HG03196 (cell line): ENCODE measurements at regions not wholly inside any gene's neighbourhood (a gene's known extent, or its start where the extent isn't known, plus 50 kb on each side); places are given as distances from the start of the nearest gene placed in this dataset.

Experiments
- ATAC-seq: cut with Tn5 transposase; IDR thresholded peaks from one replicate; pipeline ENCODE4 v1.9.1; 2021; ENCODE audit not compliant: unreplicated experiment

DNA sequence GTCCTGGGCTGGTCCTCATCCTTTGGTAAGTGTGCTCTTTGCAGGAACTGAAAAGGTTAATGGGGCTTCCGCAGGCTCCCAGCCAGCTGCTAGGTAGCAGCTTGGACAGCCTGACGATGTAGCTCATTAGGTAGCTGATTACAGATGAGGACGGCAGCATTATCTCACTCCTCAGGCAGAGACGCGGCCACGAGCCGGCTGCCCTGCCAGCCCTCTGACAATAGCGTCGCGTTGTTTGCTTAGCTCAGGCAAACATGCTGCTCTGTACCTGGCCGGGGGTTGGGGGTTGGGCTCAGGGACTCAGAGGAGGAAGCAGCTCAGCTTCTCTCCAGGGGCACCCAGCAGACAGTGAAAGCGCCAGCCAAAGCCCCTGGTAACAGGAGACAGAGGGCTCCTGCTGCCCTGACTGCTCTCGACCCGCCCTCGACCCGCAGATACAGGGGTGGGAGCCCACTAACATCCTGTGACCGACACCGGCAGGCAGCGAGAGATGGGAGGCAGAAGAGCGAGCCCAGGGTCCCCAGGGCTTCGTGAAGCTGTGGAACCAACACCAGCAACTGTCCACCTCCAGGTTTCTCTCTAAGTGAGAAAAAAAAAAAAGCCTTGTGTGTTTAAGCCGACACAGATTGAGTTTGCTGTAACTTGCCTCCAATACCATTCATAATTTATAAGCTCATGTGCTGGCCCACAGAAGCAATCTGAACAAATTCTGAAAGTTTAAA is 53.4 kb upstream of the DLK1 start:
- ATAC-seq = no peak

DNA sequence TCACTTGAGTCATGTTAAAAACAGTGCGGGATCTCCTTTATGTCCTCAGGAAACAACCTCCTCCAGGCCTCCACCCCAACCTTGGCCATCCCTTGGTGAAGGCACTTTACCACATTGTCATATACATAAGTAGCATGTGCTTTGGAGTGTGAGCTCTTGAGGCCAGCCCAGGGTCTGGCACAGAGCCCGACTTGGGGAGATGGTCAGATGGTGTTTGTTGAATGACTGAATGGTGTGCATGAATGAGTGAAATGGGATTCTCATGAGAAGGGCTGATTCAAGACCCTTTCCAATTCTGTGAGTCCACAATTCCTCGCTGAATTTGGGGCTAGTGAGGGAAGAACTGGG is 52.9 kb upstream of the DLK1 start:
- no peak for ATAC-seq

DNA sequence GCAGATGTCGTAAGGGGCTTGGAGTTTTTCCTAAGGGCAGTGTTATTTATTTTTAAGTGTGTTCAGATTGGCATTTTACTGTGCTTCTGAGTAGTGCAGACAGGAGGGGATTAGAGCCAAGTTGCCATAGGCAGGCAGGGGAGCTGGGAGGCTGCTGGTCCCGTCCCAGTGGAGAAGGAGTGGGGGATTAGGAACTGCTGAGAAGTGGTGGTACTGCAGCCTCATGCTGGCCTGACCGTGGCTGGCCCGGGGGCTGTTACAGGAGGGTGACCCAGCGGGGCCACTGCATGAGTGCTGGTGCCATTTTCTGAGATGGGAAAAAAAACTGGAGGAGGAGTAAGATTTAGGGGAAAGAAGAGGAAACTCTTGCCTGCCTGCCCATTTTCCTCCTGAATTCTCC is 52.3 kb upstream of the DLK1 start:
- ATAC-seq = no peak

DNA sequence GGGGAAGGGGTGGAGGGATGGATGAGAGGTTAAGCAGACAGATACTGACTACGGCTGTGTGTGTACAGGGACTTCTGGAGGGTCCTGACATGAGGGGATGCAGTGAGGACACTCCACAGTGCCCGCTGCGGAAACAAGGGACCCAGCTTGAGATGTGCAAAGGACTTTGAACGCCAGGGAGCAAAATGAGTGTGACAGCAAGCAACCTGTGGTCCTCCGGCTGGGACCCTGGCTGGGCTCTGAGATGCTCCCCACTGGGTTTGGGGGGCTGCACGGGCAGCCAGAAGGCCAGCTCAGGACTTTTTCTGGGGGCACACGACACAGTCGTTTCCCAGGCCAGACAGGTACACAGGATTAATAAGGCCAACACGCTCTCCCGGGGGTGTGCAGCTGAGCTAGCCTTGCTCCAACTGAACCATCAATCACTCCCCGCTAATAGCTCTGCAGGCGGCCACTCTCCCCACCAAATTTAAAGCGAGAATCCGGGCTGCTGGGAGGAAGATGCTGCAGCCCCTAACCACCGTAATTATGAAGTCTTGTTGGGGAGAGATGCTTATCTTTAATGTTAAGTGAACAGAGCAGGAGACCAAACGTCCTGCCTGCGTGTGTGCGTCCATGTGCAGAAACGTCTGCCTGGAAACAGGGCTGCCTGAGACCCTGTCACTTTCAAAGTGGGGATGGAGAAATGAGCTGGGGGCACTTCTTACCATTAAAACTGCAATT is 51.6 kb upstream of the DLK1 start:
- no peak for ATAC-seq

DNA sequence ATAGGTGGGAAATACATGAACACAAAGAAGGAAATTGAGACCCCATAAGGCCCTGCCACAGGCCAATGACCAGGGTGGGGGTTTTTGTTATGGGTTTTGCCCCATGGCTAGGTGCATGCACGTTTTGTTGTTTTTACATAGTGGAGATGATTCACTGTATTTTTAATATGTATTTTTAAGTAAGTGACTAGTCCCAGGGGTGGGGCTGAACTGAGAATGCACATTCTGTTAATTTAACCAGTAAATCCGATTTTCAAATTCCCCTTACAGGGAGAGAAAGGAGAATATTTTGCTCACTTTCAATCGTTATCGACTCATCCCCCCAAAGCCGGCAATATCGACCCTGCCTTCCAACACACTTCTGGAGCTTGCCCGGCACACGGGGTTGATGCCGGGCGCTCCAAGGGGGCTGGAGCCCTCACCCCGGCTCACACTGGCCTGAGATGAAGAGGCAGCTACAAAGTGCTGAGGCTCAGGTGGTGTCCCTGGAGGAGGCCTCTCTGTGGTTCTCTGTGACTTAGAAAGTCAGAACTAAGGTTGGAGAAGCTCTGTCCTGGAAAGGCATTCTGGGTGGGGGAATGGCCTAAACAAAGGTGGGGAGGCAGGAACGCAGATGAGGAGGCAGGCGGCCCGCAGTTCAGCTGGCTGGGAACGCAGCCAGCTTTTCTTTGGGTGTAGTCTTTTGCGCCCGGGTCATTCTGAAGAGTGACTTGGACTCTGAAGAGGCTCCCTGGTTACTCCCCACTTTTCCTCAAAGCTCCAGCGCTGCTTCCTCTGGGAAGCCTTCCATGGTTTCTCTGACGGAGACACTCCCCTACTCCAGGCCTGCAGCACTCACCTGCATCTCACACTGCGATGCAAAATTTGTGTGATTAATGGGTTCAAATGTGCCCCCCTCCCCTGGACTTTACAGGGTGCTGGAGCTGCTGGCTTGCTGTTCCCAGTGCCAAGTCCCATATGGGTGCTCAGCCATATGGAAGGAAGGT is 50.7 kb upstream of the DLK1 start:
- no peak for ATAC-seq
